ENCODE measurements at regions not wholly inside any gene's neighbourhood (a gene's known extent, or its start where the extent isn't known, plus 50 kb on each side); places are given as distances from the start of the nearest gene placed in this dataset.

DNA sequence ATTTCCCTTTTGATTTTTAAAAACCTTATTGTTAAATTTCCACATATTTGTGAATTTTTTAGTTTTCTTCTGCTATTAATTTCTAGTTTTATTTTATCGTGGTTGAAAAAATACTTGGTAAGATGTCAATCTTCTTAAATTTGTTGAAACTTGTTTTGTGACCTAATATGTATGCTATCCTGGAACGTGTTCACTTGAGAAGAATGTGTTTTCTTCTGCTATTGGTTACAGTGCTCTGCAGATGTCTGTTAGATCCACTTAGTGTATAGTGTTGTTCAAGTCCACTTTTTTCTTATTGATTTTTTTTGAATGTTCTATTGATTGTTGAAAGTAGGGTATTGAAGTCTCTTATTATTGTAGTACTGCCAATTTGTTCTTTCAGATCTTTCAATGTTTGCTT, 116.5 kb upstream of the NETO1 start:
- H3K9me3 ChIP-seq (ENCODE audit: control insufficient read depth, low read depth, low read length) = no peaks in the 10 kb centered on the region
- no peak overlapping the region for H2BK20ac ChIP-seq (ENCODE audit: low read depth, low read length, poor library complexity, severe bottlenecking)
- H3K4ac ChIP-seq (ENCODE audit: low read depth, low read length) = no peak overlapping the region
- no peaks in the 10 kb centered on the region for H3K79me2 ChIP-seq (ENCODE audit: insufficient read depth, low read length)
- no peak overlapping the region for H3K56ac ChIP-seq (ENCODE audit: insufficient read length, low read depth, low read length)
- Mint-ChIP-seq H3K27ac (no peak overlapping the region), H3K4me3 (no peak overlapping the region), H3K4me1 (no peaks in the 10 kb centered on the region), H3K27me3 (ENCODE audit: low read depth) (no peaks in the 10 kb centered on the region), H3K36me3 (ENCODE audit: insufficient read depth in 1 of 3, low read depth in 3 of 3) (no peaks in the 10 kb centered on the region), H3K9me3 (peaks cover 0 to 3% of the 10 kb centered on the region in 2 experiments; a peak in 2 of 5 replicates)
- H3K4me1 ChIP-seq (ENCODE audit: insufficient read depth, low read length) = no peaks in the 10 kb centered on the region
- H3K23ac ChIP-seq (ENCODE audit: insufficient read length, low read depth, low read length) = no peak overlapping the region
- no peak overlapping the region for H3K18ac ChIP-seq (ENCODE audit: insufficient read length, low read depth, low read length)
- H3K27ac ChIP-seq (ENCODE audit: insufficient read length, low read depth, low read length) = no peak overlapping the region
- no peak overlapping the region for H4K91ac ChIP-seq (ENCODE audit: insufficient read length, low read depth, low read length)
- no peak overlapping the region for H4K5ac ChIP-seq (ENCODE audit: insufficient read length, low read depth, low read length)
- WGBS (ENCODE audit: extremely low coverage, insufficient read length, low lambda C conversion rate) = no CpG with 5 or more reads among the region's 2 CpGs
- no peak overlapping the region for H2AFZ ChIP-seq (ENCODE audit: low read length)
- H3K79me1 ChIP-seq (ENCODE audit: insufficient read depth, low read depth, low read length, poor library complexity, severe bottlenecking) = no peaks in the 10 kb centered on the region
- H2AK5ac ChIP-seq (ENCODE audit: insufficient read length, low read length) = no peak overlapping the region
- H3K9ac ChIP-seq (ENCODE audit: extremely low read depth, insufficient read length, low read length) = no peak overlapping the region
- no peak overlapping the region for H3K4me2 ChIP-seq (ENCODE audit: insufficient read depth, insufficient read length, low read length)
- DNase-seq = no peak
- H3K23me2 ChIP-seq (ENCODE audit: insufficient read length, low read depth, low read length, poor library complexity, severe bottlenecking) = no peaks in the 10 kb centered on the region
- no peaks in the 10 kb centered on the region for H4K20me1 ChIP-seq (ENCODE audit: control insufficient read depth, insufficient read depth, insufficient read length)
- no peak overlapping the region for H4K8ac ChIP-seq (replicated peaks; ENCODE audit: insufficient read length, low read depth, low read length)
- no peak overlapping the region for H2BK120ac ChIP-seq (ENCODE audit: low read depth, low read length, poor library complexity, severe bottlenecking)
- H2BK15ac ChIP-seq (ENCODE audit: low read depth, low read length) = no peak overlapping the region
- H2BK5ac ChIP-seq (ENCODE audit: insufficient read length, low read length) = no peak overlapping the region
- no peaks in the 10 kb centered on the region for H3K27me3 ChIP-seq (ENCODE audit: insufficient read depth, low read length)
- no peak overlapping the region for H3T11ph ChIP-seq (ENCODE audit: low read length)
- no peak overlapping the region for H3K14ac ChIP-seq (ENCODE audit: insufficient read depth, low read length)
- TF ChIP-seq CTCF (conservative IDR thresholded peaks at IDR 0.05) = no peak
- H2BK12ac ChIP-seq (ENCODE audit: insufficient read length, low read depth, low read length) = no peak overlapping the region

Data from H9 (cell line).